C4-2B (cell line): ENCODE measurements at regions not wholly inside any gene's neighbourhood (a gene's known extent, or its start where the extent isn't known, plus 50 kb on each side); places are given as distances from the start of the nearest gene placed in this dataset.

Experiments used
- ZFX ChIP-seq: fragments of 450-650 bp; IDR thresholded peaks from 2 replicates; pipeline ENCODE4 v1.6.1; 2017
- TF ChIP-seq, protein P1 (sequence below): fragments of 450-650 bp; conservative IDR thresholded peaks from 2 replicates; pipeline ENCODE4 v1.5.1; 2017; ENCODE audit warnings: mild to moderate bottlenecking

DNA sequence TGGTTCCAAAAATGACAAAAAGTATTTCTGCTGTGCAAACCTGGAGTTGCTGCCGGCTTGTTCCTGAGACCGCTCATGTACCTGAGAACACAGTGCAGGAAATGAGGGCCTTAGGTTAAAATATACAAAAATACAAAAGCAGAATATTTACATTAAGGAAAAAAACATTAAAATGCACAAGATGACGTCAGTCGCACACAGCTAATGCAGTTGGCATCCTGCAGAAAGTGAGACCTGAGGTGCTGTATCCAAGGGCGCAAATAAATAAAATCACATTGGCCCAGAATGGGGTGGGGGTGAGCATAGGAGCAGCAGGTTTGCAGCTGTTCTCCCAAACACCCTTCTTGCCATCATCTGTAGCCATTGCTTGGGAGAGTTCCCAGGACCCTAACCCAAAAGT, 310.6 kb upstream of the BTBD3 start:
- TF ChIP-seq, protein P1, sequence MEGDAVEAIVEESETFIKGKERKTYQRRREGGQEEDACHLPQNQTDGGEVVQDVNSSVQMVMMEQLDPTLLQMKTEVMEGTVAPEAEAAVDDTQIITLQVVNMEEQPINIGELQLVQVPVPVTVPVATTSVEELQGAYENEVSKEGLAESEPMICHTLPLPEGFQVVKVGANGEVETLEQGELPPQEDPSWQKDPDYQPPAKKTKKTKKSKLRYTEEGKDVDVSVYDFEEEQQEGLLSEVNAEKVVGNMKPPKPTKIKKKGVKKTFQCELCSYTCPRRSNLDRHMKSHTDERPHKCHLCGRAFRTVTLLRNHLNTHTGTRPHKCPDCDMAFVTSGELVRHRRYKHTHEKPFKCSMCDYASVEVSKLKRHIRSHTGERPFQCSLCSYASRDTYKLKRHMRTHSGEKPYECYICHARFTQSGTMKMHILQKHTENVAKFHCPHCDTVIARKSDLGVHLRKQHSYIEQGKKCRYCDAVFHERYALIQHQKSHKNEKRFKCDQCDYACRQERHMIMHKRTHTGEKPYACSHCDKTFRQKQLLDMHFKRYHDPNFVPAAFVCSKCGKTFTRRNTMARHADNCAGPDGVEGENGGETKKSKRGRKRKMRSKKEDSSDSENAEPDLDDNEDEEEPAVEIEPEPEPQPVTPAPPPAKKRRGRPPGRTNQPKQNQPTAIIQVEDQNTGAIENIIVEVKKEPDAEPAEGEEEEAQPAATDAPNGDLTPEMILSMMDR, result no peak
- TF ChIP-seq ZFX, result no peak
